Cardiac fibroblast (primary cell): ENCODE measurements at regions not wholly inside any gene's neighbourhood (a gene's known extent, or its start where the extent isn't known, plus 50 kb on each side); places are given as distances from the start of the nearest gene placed in this dataset.
A peak's percentile ranks its signal among the peaks of the same experiment; 100 is the strongest.

Experiments used
- DNase-seq, 2 donors: peaks; one replicate each; pipeline versions ENCODE4 v3.0.0 to v3.0.0-alpha.2; 2010; ENCODE audit warnings: low read depth in 2 of 2
- H3K4me3 ChIP-seq, 2 donors: replicated peaks in 1 of 2; 1 replicate in 1 of 2; 2 replicates in 1 of 2; pipeline ENCODE4 v1.5.1; 2011; ENCODE audit warnings: low read depth in 2 of 2, low read length in 2 of 2, mild to moderate bottlenecking in 2 of 2, moderate library complexity in 1 of 2
- CTCF ChIP-seq: IDR thresholded peaks from one replicate; pipeline ENCODE4 v1.5.1; 2011; ENCODE audit warnings: low read depth, mild to moderate bottlenecking, low read length, inconsistent platforms

GRCh38 chr10:62323751-62324150 lies 50.4 kb upstream of the ZNF365 start:
- TF ChIP-seq CTCF, result no peak
- DNase-seq, result peak in 1 of 2 donors; percentile 27
- H3K4me3 ChIP-seq, result no peak overlapping the region
